HG03558 (cell line): ENCODE measurements at regions not wholly inside any gene's neighbourhood (a gene's known extent, or its start where the extent isn't known, plus 50 kb on each side); places are given as distances from the start of the nearest gene placed in this dataset.
"Not testable (repeated sequence)": the region's sequence is repeated elsewhere in the genome, so short reads cannot be mapped to it uniquely, and the experiment has no call there.

Experiments
- ATAC-seq: cut with Tn5 transposase; IDR thresholded peaks from one replicate; pipeline ENCODE4 v1.9.1; 2021; ENCODE audit warnings: moderate number of reproducible peaks; ENCODE audit not compliant: unreplicated experiment; ENCODE audit errors: extremely low read depth

DNA sequence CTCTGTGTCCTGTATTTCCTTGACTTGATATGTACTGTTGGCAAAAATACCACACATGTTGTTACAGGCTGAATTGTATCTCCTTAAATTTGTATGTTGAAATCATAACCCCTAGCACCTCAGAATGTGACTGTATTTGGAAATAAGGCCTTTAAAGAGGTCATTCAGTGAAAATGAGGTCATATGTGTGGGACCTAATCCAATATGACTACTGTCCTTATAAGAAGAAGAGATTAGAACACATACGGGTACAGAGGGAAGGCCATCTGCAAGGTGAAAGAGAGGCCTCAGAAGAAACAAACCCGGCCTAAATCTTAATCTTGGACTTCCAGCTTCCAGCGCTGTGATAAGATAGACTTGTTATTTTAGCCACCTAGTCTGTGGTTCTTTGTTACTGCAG is 202.5 kb downstream of the NUFIP1 start:
- ATAC-seq, result no peak

DNA sequence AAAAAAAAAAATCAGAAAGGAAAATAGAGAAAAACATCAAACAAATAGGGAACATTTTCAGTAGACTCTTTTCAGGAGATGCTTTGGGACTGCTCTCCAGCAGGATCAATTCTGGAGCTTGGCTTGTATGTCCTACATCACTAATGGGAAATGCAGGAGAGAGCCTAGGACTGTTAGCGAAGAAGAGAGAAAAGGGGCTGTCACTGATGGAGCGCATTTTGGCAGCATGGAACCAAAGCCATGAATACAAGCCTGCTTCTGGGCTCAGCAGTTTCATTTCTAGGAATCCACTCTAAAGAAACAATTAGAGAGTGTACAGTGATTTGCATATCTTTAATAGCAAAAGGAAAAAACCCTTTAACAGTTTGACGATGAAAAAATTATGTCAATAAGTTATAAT is 203.9 kb downstream of the NUFIP1 start:
- ATAC-seq, result no peak

DNA sequence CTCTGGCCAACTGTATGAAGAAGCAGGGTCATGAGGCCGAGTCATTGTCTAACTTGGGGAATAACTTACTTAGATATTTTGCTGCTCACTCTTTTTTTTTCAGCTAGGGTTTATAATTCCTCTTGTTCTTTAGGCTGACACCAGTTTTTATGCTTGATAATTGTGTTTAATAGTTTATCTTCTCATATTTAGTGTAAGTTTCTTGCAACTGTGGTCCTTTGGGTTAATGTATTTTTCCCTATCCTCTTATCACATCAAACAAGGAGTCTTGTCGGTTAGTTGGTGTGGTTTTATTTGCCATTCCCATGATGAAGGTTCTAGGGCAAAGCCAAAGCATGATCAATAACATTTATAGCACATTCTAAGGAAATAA is 204.6 kb downstream of the NUFIP1 start:
- no peak for ATAC-seq

DNA sequence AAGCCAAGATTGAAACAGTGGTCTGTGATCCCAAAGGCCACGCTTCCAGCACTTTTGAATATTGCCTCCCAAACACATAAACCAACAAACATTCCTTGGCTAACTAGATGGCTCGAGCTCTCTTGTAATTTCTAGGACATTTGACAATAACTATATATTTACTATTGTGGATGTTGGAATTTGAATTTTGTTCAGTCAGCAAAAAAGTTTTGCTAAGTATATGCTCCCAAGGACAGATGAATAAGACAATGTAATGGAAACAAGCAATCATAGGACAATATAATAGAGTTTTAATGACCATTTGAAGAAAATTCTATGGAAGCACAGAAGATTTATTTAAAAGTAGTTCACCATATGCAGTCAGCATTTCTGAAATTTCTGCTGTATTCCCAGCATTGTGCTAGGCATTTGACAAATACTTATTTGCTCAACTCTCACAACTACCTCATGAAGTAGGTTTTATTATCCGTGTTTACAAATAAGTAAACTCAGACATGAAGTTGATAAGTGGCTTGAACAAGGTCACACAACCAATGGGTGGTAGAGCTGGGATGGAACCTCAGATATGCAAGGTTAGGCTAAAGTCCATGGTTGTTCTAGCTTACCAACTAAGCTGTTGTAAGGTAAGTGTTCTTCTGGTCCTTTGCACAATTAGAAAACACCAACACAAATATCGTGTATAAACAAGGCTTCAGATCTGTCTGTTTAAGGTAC is 205.1 kb downstream of the NUFIP1 start:
- no peak for ATAC-seq

DNA sequence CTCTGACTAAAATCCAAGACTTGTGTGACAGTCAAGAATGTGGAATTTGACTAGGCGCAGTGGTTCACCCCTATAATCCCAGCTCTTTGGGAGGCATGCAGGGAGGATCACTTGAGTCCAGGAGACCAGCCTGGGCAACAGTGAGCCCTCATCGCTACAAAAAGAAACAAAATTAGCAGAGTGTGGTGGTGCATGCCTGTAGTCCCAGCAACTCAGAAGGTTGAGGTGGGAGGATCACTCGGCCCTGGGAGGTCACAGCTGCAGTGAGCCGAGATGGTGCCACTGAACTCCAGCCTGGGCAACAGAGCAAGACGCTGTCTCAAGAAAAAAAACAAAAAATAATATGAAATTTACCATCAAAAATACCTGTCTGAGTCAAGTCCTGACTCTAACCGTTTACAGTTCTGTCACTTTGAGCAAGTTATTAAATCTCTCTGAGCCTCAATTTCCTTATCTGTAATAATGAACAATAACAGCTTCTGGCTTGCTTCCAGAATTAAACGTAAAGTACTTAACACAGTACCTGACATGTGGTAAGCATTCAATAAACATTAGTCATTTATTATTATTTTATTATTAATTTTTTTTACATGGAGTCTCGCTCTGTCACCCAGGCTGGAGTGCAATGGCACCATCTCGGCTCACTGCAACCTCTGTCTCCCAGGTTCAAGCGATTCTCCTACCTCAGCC is 204.6 kb upstream of the TSC22D1 start:
- ATAC-seq, result no peak

DNA sequence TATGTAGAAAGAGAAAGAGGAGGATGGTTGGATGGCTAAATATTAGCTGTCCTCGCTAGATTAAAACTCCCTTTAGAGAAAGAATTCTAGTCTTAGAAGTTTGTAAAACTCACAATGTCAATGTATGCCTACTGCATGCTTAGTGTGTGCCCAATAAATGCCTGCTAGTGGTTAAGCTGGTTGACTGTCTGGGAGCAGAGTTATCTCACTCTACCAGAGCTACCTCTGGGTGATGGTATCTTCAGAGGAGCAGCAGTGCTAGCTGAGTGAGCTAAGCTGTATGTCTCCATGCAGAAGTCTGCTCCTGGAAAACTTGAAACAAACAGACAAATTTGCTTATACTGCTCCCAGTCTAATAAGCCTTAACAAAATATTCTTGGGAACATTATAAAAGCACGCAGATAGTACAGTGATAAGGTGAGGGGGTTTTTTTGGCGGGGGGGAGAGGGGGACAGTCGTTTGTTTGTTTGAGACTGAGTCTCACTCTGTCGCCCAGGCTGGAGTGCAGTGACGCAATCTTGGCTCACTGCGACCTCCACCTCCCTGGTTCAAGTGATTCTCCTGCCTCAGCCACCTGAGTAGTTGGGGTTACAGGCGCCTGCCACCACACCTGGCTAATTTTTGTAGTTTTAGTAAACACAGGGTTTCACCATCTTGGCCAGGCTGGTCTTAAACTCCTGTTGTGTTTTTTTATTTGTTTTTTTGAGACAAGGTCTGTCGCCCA is 202.8 kb upstream of the TSC22D1 start:
- ATAC-seq, result no peak

DNA sequence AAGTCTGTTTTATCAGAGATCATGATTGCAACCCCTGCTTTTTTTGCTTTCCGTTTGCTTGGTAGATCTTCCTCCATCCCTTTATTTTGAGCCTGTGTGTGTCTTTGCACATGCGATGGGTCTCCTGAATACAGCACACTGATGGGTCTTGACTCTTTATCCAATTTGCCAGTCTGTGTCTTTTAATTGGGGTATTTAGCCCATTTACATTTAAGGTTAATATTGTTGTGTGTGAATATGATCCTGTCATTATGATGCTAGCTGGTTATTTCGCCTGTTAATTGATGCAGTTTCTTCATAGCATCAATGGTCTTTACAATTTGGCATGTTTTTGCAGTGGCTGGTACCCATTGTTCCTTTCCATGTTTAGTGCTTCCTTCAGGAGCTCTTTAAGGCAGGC is 199.2 kb upstream of the TSC22D1 start:
- ATAC-seq, result not testable (repeated sequence)

DNA sequence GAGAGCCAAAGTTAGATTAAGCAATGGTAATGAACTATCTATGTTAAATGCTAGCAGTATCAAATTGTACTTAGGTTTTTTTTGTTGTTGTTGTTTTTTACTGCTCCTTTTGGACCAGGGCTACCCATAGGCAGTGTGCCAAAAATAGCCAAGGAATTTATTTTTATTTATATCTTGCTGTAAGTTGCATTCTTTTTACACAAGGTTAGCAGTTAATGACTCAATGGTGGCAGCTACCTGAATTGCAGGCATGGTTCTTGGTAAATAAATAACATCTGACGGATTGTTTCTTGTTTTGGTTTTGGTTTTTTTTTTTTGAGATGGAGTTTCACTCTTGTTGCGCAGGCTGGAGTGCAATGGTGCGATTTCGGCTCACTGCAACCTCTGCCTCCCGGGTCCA is 194.8 kb upstream of the TSC22D1 start:
- no peak for ATAC-seq

DNA sequence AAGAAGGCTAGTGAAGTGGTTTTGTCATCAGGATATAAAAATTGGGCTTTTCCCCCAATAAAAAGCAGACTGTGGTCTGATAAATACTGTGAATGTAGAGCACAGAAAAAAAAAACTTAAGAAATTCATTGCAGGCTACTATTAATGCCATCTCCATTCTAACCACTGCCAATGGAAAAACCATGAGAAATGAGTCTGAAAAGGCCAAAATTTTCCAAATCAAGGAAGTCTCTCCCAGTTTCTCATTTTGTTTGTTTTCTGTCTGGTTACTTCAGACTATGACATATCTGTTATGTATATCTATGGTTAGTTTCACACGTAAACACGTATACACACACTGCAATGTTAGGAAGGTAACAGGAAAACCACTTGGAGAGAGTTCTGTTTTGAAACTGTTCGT is 193.6 kb upstream of the TSC22D1 start:
- no peak for ATAC-seq

DNA sequence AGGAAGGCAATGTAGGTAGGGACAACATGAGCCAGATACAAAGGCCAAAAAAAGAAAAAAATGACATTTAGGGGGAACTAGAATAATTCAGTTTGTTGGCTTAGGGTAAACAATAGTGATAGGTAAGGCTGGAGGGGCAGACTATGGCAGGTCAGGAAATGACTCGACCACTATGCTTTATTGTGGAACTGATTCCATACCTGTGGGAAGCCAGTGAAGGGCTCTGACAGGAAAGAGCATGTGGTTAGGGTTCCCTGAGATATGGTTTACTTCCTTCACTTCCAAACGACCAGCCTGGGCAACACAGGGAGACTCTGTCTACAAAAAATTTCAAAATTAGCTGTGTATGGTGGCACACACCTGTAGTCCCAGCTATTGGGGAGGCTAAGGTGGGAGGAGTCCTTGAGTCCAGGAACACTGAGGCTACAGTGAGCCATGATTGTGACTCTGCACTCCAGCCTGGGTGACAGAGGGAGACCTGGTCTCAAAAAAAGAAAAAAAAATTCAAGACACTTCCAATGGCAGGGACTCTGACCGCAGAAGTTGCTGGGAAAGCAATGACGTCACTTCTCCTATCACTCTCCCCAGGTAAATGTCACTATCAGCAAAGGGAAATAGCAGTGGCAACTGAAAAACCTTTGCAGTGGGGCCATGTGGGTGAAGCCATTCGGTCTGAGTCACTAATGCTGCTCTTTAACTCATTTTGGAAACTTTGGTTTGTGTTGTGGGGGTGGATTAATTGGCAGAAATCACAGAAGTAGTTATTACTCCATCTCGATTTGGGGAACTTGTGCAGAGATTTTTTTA is 192.8 kb upstream of the TSC22D1 start:
- ATAC-seq, result no peak

DNA sequence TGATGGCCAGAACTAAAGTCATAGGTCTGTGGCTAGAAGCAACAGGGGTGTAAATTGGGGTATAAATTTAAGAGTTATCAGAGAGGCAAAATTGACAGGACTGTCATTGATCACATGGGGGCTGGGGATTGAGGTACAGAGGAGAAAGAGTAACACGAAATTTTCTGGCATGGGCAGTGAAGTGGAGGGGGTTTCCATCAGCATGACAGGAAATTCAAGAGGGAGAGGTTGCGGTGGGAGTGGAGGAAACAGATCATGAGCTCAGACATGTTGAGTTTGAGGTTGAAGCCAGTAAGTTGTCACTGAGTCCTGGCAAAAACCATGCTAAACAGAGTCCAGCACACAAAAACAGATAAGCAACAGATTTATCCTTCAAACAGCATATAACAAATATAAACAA is 192.1 kb upstream of the TSC22D1 start:
- no peak for ATAC-seq

DNA sequence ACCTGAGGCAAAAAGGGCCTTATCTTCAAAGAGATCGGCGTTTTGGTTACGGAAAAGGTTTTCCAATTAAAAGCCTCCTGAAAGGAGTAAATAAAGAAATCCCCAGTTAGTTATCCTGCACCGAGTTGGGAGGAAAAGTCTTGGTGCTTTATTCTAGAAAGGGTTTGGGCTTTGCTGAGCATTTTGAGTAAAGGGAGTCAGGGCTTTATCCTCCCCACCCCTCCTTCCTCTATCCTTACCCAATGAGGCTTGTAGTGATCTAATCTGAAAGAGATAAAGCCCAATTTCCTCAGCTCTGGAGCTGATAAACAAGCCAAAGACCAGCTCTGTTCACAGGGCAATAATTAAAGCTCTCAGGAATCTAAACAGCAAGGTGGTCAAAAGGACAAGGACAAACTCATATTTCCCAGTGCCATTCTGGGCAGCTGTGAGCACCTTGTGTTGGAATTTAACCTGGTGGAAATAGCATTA is 188.9 kb upstream of the TSC22D1 start:
- no peak for ATAC-seq

DNA sequence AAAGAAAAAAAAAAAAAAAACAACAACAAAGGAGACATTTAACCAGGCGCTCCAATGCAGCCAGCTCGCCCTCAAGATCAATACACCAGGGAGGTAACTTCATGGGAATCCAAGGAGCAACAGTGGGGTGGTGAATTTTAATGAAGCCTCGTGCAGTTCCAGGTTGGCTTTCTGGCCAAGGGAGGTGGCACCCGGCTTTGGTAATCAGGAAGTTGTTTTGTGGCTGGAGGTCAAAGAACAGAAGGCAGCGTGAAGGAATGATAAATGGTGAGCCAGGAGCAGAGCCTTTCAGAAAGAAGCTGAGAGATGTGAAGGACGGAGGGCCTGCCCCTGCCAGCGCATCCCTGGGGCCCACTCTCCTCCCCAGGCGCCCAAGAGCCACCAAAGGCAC is 188.2 kb upstream of the TSC22D1 start:
- no peak for ATAC-seq

DNA sequence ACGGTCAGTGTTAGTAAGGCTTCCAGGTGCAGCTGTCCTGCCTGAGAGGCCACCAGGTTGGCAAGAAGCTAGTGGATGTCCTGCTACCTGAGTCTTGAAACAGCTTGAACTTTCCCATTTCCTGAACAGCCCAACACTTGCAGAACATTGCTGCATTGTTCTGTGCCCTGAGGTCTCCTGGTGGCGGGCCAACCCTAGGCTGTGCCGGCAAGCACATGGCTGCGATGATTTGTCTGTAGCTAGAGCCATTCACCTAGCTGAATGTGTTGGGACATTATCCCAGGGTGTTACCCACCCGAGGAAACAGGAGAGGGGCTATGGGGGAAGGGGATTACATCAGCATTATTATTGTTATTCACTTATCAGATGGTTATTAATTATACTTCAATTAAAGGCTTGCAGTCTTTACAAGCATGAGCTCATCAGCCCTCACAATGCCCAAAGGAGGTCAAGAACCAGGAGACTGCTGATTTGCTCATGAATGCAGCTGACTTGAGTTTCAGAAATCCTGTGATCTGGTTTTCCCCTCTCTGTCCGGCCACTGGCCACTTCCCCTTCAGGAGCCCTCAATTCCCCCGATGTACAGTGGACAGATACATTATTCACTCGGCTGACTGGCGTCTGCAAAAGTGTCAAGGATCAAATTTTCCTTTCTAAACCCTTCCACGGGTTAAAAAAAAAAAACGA is 187.6 kb upstream of the TSC22D1 start:
- no peak for ATAC-seq

DNA sequence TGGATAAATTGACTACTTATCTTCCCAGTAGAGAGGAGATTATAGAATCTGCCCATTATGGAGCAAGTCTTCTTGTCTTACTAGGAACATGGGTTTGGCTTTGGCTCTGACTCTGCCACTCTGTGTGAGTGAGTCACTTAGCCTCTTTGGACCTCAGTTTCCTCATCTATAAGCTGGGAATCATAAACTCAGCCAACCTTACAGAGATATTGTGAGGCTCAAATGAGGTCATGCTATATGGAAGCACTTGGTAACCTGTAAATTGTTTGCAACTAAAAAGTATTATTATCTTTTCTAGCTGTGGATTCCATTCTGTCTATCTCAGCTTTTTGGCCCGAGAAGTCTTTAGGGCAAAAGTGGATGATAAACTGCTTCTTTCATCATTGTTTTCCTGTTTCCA is 186.8 kb upstream of the TSC22D1 start:
- ATAC-seq, result no peak

DNA sequence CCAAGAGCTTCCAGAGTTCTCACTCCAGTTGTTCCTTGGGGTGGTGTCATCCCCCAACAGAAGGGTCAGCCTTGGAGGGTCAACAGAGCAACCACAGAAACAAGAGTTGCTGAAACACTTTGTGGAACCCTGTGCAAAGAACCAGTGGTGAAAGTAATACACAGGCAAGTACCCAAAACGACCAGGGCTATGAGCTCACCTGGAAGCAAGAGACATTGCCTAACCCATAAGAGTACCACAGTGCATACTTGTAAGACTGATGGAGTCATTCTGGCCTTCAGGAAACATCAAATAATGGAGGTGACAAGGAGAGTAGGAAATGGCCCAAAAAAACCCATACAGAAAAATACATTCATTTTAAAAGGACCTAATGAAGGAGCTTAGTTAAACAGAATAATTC is 184.3 kb upstream of the TSC22D1 start:
- no peak for ATAC-seq

DNA sequence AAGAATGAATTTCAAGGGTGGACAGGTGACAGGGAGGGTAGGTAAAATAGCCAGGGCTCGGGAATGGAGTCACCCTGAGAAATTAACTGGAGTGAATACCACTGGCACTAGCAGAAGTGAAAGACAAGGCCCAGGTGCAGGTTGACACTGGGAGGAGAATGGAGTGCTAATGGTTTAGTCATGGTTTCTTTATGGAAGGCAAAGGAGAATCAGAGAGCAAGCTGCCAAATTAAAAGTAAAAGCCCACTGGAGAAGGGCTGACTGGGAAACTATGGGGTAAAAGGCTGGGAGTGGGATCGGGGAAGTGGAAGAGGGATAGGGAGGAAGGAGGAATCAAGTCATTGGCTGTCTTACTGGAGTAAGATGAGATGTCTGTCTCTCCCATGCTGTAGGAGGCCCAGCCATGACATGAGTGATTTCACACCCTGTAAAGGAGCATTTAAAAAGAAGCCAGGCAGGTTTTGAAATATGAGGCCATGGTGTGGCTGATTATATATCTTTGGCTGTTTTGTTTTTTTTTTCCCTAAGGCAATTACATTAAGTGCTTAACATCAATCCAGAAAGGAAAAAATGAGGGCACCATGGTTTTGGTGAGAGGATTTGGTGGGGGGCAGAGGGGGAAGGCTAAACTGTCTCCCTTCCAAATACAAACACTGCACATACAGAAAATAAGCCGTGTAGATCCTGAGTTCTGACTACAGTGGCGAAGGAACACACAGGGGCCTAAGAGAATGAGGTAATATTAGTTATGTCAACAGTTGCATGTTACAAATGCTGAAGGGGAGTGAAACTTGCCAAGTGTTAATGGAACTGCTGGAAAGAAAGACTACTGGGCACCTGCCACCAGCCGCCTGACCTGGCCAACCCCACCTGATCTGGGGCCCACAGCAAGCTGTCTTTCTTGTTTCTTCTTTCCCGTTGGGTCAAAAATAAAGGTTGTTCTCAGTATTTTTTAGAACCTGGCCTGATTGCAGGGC is 183.5 kb upstream of the TSC22D1 start:
- no peak for ATAC-seq

DNA sequence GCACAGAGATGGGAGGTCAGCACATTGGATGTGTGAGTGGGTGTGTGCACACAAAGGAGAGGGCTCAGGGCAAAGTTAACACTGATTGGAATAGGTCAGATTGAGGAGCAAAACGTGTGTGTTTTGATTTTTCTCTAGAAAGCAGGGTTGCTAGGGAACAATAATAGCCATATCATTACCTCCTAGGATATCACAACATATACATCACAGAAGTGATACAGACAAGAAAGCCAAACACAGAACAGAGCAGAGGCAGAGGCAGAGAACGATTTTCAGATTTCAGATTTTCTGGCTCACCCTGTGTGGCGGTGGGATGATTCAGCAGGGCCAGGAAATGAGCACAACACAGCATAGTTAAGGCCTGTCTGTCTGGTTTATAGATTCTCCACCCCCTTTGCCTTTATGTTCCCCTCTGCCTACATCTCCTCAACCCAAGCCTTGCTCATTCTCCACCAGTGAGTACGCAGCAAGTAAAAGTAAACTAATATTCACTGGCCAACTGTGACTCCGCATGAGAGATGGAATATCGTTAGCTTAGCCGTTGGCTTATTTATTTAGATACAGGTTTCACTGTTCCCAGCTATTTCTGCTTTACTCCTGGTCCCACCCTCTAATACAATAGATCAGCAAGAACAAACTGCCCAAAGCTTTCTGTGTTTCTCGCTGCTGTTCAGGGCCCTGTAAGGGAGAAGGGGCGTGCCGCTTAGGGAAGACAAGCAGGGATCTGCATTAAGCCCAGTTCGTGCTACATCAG is 182.7 kb upstream of the TSC22D1 start:
- no peak for ATAC-seq
